Colonic mucosa (tissue), 4 donors: ENCODE measurements at regions not wholly inside any gene's neighbourhood (a gene's known extent, or its start where the extent isn't known, plus 50 kb on each side); places are given as distances from the start of the nearest gene placed in this dataset.

ENCODE experiments used
- DNase-seq: peaks from one replicate; pipeline ENCODE4 v3.0.0-alpha.2; 2020
- H3K27ac ChIP-seq: fragments of 200-600 bp; one replicate; pipeline ENCODE4 v1.8.0; 2021
- H3K27me3 ChIP-seq: fragments of 200-600 bp; one replicate; pipeline ENCODE4 v1.8.0; 2021
- H3K36me3 ChIP-seq: fragments of 200-600 bp; one replicate; pipeline ENCODE4 v1.8.0; 2021
- H3K4me1 ChIP-seq: fragments of 200-600 bp; one replicate; pipeline ENCODE4 v1.8.0; 2021; ENCODE audit warnings: mild to moderate bottlenecking
- H3K4me3 ChIP-seq: fragments of 200-600 bp; one replicate; pipeline ENCODE4 v1.8.0; 2021
- H3K9ac ChIP-seq, 2 donors: one replicate each; pipeline ENCODE4 v1.7.0; 2013; ENCODE audit warnings: control low read depth in 2 of 2, low read depth in 2 of 2, low read length in 2 of 2
- H3K9me3 ChIP-seq: fragments of 200-600 bp; one replicate; pipeline ENCODE4 v1.8.0; 2021
- intact Hi-C: fragments of 100-400 bp; cut with DNase I; formaldehyde crosslinking; loops from one replicate; pipeline ENCODE4 v1.14.1; 2022
- TF ChIP-seq, protein P1 (sequence below): fragments of 200-600 bp; IDR thresholded peaks from one replicate; pipeline ENCODE4 v1.8.0; 2022; ENCODE audit warnings: antibody characterized with exemption, mild to moderate bottlenecking
- donor health status: healthy.
- donor health status: DM: no; HTN: no; CAD: no.
- donor health status: DM: no; HTN: no; CAD: no.

DNA sequence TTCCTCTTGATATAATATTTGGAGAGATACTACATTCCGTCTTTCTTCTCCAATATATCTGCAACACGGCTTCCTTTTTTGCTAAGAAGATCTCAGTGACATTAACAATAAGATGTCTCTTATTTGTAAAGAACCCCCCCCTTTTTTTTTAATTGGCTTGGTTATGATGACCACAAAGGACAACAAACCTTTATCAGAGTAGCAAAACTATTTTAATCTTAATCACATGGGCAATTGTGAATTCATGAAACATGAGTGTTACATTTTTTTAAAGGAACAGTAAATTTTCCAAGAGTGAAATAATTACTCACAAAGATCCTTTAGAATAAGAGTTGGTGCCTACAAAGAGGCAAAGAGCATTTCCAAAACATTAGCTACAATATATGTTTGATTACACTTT lies 554.1 kb downstream of the MAT2B start:
- intact Hi-C loops, result no loop called here
- H3K9me3 ChIP-seq, result no peaks in the 10 kb centered on the region
- no peak overlapping the region for H3K27ac ChIP-seq
- TF ChIP-seq, protein P1, sequence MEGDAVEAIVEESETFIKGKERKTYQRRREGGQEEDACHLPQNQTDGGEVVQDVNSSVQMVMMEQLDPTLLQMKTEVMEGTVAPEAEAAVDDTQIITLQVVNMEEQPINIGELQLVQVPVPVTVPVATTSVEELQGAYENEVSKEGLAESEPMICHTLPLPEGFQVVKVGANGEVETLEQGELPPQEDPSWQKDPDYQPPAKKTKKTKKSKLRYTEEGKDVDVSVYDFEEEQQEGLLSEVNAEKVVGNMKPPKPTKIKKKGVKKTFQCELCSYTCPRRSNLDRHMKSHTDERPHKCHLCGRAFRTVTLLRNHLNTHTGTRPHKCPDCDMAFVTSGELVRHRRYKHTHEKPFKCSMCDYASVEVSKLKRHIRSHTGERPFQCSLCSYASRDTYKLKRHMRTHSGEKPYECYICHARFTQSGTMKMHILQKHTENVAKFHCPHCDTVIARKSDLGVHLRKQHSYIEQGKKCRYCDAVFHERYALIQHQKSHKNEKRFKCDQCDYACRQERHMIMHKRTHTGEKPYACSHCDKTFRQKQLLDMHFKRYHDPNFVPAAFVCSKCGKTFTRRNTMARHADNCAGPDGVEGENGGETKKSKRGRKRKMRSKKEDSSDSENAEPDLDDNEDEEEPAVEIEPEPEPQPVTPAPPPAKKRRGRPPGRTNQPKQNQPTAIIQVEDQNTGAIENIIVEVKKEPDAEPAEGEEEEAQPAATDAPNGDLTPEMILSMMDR, result no peak
- H3K4me3 ChIP-seq, result no peak overlapping the region
- H3K4me1 ChIP-seq, result no peaks in the 10 kb centered on the region
- no peaks in the 10 kb centered on the region for H3K27me3 ChIP-seq
- no peak for DNase-seq
- H3K36me3 ChIP-seq, result no peaks in the 10 kb centered on the region
- no peak overlapping the region for H3K9ac ChIP-seq

DNA sequence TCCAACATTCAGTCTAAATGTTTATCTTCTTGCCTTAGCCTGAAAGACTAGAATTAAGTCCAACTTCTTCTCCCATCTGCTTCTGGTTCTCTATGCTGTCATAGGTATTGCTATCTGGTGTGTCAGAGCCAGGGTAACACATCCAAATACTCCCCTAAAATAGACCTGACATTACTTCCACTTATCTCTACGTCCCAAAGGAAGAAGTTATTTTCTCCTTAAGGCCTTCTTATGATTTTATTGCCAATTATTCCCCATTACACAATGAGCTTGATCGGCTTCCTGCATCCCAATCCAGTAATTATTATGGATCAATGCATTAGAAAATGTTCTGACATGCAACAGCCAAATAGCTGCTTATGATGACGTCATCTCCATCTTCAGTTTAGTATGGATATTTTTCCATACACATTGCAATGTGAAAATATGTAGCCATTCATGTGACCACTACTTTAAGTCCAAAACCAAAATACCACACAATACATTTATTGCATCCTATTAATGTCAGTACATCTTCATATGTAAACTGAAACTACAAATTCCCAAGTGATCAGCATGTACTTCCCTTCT lies 555.5 kb downstream of the MAT2B start:
- TF ChIP-seq, protein P1, result no peak
- H3K4me3 ChIP-seq, result no peak overlapping the region
- H3K27ac ChIP-seq, result no peak overlapping the region
- H3K4me1 ChIP-seq, result no peaks in the 10 kb centered on the region
- H3K27me3 ChIP-seq, result no peaks in the 10 kb centered on the region
- no peak overlapping the region for H3K9ac ChIP-seq
- H3K36me3 ChIP-seq, result no peaks in the 10 kb centered on the region
- intact Hi-C loops, result no loop called here
- no peak for DNase-seq
- H3K9me3 ChIP-seq, result no peaks in the 10 kb centered on the region

DNA sequence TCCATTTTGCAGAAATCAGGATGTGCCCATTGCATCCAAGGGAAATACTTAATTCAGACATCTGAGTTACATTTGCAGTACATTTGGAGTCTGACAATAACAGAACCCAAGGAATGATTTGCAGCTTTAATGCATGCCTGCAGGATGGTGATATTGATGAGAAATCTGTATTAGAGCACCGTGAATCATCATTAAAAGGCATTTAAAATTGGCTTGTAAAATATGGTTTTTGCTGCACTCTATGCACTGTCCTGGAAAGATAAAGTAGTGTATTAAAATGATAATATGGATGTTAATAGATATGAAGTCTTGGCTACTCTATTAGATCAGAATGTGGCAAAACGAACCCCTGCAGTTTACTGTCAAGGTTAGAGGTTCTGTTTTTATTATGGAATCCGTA lies 556.9 kb downstream of the MAT2B start:
- TF ChIP-seq, protein P1, result no peak
- intact Hi-C loops, result no loop called here

DNA sequence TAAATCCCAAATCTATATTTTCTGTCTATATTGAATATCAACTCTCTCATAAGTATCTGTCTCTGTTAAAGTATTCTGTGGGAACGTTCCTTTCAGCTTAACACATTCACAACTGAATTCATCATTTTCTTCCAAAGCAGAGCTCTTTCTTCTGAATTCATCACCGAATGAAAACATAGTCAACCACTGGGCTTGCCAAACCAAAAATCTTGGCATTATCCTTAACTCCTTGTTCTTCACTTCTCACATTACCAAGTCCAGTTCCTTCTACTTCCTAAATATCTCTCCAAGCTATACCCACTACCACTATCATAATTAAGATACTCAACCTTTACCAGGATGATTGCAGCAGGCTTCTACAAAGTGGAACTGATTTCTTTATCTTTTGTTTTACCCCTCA lies 559.8 kb downstream of the MAT2B start:
- no peak for DNase-seq
- intact Hi-C loops, result no loop called here
- TF ChIP-seq, protein P1, result no peak
- Histone ChIP-seq H3K9ac (no peak overlapping the region), H3K9me3 (no peaks in the 10 kb centered on the region), H3K27ac (no peak overlapping the region), H3K36me3 (no peaks in the 10 kb centered on the region), H3K4me3 (no peak overlapping the region), H3K4me1 (no peaks in the 10 kb centered on the region), H3K27me3 (no peaks in the 10 kb centered on the region)

More for the DNA sequence above, 556.9 kb downstream of the MAT2B start:
- no peak overlapping the region for H3K9ac ChIP-seq
- no peaks in the 10 kb centered on the region for H3K4me1 ChIP-seq
- no peaks in the 10 kb centered on the region for H3K36me3 ChIP-seq
- no peaks in the 10 kb centered on the region for H3K9me3 ChIP-seq
- no peak for DNase-seq
- H3K4me3 ChIP-seq, result no peak overlapping the region
- no peak overlapping the region for H3K27ac ChIP-seq
- no peaks in the 10 kb centered on the region for H3K27me3 ChIP-seq

DNA sequence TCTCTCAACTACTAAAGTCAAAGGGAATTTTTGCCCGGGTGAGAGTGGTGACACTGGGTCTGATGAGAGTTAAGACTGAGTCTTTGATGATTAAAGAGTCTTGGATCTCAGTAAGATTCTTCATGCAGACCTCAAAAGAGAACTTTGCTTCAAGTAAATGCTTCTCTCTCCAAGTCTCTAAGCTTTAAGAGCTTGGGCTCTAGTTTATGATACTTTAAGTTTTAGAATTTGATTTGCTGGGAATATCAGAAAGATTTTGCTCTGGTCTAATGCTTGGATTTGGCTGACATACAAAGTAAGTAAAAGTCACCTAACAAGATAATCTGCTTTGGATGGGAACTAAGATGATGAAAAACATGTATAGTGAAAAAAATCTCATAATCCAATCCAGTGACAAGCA lies 566.3 kb downstream of the MAT2B start:
- intact Hi-C loops, result no loop called here
- no peak for DNase-seq
- no peak overlapping the region for H3K27ac ChIP-seq
- H3K4me3 ChIP-seq, result no peak overlapping the region
- H3K36me3 ChIP-seq, result no peaks in the 10 kb centered on the region
- TF ChIP-seq, protein P1, result no peak
- H3K4me1 ChIP-seq, result no peaks in the 10 kb centered on the region
- no peaks in the 10 kb centered on the region for H3K27me3 ChIP-seq
- H3K9ac ChIP-seq, result no peak overlapping the region
- H3K9me3 ChIP-seq, result no peaks in the 10 kb centered on the region
